SK-N-SH (cell line): ENCODE measurements at regions not wholly inside any gene's neighbourhood (a gene's known extent, or its start where the extent isn't known, plus 50 kb on each side); places are given as distances from the start of the nearest gene placed in this dataset.

Source experiments
- CHD2 ChIP-seq: fragments of 150-350 bp; IDR thresholded peaks from 2 replicates; pipeline ENCODE4 v1.6.1; 2018; ENCODE audit warnings: low read length; ENCODE audit not compliant: partially characterized antibody
- CTCF ChIP-seq: fragments of 200-600 bp; sonication (generic); IDR thresholded peaks from 2 replicates; pipeline ENCODE4 v1.6.1; 2017; ENCODE audit warnings: antibody characterized with exemption, mild to moderate bottlenecking, moderate library complexity
- EZH2phosphoT487 ChIP-seq: fragments of 200-600 bp; sonication (generic); IDR thresholded peaks from 2 replicates; pipeline ENCODE4 v1.6.1; 2017; ENCODE audit warnings: low read depth, mixed run types, mild to moderate bottlenecking, antibody characterized with exemption, moderate library complexity, borderline replicate concordance
- FOSL2 ChIP-seq: IDR thresholded peaks from 2 replicates; pipeline ENCODE4 v1.4.0; 2012; ENCODE audit warnings: low read depth, mild to moderate bottlenecking, moderate library complexity, borderline replicate concordance
- GATA2 ChIP-seq: sonication (generic); formaldehyde crosslinking; IDR thresholded peaks from 2 replicates; pipeline ENCODE4 v1.5.0; 2020; ENCODE audit warnings: mild to moderate bottlenecking, missing genetic modification reagents
- MAX ChIP-seq: IDR thresholded peaks from 2 replicates; pipeline ENCODE4 v1.4.0; 2012; ENCODE audit warnings: low read depth
- MEF2A ChIP-seq: IDR thresholded peaks from 2 replicates; pipeline ENCODE4 v1.4.0; 2012; ENCODE audit warnings: low read depth, borderline replicate concordance
- MXI1 ChIP-seq: IDR thresholded peaks from 2 replicates; pipeline ENCODE4 v1.6.1; 2012; ENCODE audit warnings: mild to moderate bottlenecking, low read depth, low read length, improper control_type of control experiment
- NRF1 ChIP-seq: IDR thresholded peaks from 2 replicates; pipeline ENCODE4 v1.6.1; 2012; ENCODE audit warnings: low read depth, mild to moderate bottlenecking, low read length
- POLR2AphosphoS5 ChIP-seq: IDR thresholded peaks from 2 replicates; pipeline ENCODE4 v1.6.1; 2012; ENCODE audit warnings: low read depth, low read length
- RCOR1 ChIP-seq: fragments of 150-350 bp; IDR thresholded peaks from 2 replicates; pipeline ENCODE4 v1.6.1; 2017; ENCODE audit warnings: antibody characterized with exemption, low read length
- RFX5 ChIP-seq: IDR thresholded peaks from 2 replicates; pipeline ENCODE4 v1.6.1; 2012; ENCODE audit warnings: mild to moderate bottlenecking, improper control_type of control experiment, low read length
- SMC3 ChIP-seq: IDR thresholded peaks from 2 replicates; pipeline ENCODE4 v1.6.1; 2012; ENCODE audit warnings: low read depth, low read length, improper control_type of control experiment
- USF2 ChIP-seq: fragments of 150-350 bp; IDR thresholded peaks from 2 replicates; pipeline ENCODE4 v1.6.1; 2017; ENCODE audit warnings: antibody characterized with exemption, low read length, low read depth, borderline replicate concordance

GRCh38 chr7:67525588-67525987 lies 529.0 kb downstream of the TYW1 start:
- TF ChIP-seq EZH2phosphoT487, result no peak
- TF ChIP-seq FOSL2, result no peak
- TF ChIP-seq CTCF, result no peak
- TF ChIP-seq RFX5, result no peak
- no peak for TF ChIP-seq NRF1
- TF ChIP-seq MAX, result no peak
- TF ChIP-seq MXI1, result no peak
- no peak for TF ChIP-seq GATA2 (CRISPR knock-in tag)
- TF ChIP-seq CHD2, result no peak
- TF ChIP-seq POLR2AphosphoS5, result no peak
- no peak for TF ChIP-seq MEF2A
- no peak for TF ChIP-seq RCOR1
- no peak for TF ChIP-seq USF2
- TF ChIP-seq SMC3, result no peak
